GM18502 (cell line): ENCODE measurements at regions not wholly inside any gene's neighbourhood (a gene's known extent, or its start where the extent isn't known, plus 50 kb on each side); places are given as distances from the start of the nearest gene placed in this dataset.

Source experiments
- ATAC-seq: cut with Tn5 transposase; IDR thresholded peaks from one replicate; pipeline ENCODE4 v1.9.1; 2021; ENCODE audit warnings: mild to moderate bottlenecking; ENCODE audit not compliant: unreplicated experiment, poor library complexity

DNA sequence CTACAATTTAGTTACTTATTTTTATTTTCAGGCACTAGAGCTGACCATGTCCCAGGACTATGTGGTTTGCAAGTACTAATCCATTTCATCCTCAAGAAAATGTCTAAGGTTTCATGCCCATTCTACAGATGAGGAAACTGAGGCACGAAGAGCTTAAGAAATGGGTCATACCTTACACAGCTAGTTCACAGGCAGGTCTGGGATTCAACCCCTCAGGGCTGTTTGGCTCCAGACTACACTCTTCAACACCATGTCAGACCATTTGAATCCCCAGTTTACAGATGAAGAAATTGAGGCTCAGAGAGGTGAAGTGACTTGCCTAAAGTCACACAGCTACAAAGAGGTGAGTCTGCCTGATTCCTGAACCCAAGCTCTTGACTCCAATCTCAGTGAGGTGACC lies 144.1 kb downstream of the MIAT start:
- ATAC-seq = no peak

DNA sequence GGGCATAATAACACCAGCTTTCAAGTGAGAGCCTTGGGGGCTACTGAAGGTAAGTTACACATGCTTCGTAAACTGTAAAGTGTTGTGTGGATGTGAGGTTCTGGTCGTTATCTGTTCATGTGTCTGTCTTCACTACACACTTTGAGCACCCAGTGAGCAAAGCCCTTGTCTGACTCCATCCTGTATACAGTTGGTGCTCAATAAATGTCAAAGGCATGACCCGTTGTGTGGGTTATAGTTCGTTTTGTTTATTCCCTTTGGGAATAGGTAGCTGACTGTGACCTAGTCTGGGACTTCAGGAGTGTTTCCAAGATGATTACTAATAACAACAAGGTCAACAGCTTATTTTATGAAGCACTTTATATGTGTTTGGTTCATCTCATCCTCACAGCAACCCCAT lies 146.9 kb downstream of the MIAT start:
- no peak for ATAC-seq

DNA sequence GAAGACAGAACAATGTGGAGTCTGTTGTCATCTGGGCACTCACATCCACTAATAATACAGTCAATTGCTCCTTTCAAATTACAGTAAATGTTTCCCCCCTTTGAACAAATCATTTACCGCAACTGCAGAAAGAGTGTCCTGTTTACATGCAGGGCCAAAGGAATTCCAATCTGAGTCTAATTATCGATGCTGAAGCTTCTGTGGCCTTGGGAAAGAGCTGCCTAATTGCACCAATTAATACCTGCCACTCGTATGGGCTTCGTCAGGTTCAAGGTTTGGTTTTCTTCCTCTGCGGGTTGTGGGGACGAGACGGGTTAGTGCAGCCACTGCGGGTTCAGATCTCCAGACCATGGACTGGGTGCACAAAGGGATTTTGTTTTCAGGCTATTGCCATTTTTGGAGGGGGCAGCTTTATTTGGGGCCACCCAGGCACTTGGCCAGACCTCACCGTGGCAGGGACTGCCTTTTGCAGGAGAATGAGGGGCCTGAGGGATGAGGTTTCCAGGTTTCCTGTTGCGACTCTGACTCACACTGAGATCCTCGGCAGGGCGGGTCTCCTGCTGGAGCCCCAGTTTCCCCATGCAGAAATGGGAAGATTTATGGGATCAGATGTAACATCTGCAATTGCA lies 147.6 kb downstream of the MIAT start:
- ATAC-seq = no peak

DNA sequence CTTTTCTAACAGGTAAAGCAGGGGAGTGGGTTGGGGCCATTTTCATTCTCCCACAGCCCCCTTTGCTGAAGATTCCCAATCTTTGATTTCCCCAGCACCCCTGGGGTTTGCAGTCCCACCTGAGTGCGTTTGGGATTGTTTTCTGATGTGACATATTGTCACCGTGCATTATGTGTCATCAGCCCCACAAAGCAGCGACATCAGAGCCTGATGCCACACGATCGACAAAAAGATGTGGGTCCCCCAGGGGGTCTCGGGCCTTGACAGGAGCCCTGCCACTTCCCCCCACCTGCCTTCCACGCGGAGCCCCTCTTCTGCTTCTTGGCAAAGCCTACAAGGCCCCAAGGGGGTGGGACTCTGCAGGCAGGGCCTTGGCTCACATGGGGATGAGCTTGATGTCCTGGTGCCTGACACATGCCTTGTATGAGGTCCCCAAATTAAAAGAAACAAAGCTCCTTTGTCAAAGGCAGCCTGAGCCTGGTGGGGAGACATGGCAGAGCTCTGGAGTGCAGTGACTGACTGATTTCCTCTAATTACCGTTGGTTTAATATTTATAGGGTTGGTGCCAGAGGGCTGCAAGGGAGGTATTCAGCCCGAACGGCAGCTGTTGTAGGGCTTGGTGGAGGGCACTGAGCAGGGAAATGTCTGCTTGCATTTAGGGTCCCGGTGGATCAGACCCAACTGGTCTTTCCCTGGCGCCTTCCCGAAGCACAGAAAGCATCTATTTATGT lies 149.2 kb downstream of the MIAT start:
- no peak for ATAC-seq

DNA sequence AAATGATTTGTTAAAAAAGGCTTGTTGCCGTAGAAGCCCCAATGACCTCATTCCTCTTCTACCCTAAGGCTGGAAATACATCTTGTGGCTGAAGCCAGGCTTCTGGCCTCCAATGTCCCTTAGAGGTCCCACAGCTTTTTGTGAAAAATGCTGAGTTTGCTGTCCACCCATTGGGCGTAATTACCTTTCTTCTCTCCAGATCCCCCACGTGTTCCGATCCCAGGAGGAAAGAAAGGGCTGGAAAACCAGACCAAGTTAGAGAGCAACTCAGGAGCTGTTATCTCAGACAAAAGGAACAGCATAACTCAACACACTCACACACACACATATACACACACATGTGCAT lies 154.2 kb downstream of the MIAT start:
- ATAC-seq = no peak

DNA sequence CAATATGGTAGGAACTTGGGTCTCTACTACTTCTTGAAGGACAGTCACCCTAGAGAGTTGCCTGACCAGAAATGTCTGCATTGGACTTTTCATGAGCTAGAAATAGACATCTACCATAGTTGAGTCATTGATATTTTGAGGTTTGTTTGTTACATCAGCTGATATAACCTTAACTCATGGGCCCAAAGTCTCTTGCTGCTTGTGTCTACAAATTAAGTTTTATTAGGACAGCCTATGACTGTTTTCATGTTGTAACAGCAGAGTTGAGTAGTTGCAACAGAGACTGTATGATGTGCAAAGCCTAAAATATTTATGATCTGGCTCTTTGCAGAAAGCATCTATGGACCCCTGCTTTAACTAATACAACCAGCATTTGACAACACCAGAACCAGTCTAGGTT lies 155.3 kb downstream of the MIAT start:
- no peak for ATAC-seq

DNA sequence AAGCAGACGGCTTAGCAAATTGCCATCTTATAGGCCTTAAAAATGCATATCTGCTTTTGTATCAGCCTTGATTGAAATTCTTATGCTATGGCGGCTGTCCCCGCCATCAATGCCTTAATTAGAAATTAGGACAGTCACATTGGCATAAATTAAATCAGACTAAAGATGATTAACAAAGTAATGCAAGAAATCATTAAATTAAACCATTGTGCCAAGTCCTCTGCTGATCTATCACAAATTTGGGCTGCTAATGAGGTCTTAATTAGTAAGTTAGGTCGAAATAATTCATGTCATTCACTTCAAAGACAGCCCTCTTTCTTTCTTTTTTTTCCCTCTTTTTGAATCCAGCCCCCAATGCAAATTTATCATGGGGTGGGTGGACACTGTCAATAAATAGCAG lies 159.3 kb downstream of the MIAT start:
- ATAC-seq = no peak

DNA sequence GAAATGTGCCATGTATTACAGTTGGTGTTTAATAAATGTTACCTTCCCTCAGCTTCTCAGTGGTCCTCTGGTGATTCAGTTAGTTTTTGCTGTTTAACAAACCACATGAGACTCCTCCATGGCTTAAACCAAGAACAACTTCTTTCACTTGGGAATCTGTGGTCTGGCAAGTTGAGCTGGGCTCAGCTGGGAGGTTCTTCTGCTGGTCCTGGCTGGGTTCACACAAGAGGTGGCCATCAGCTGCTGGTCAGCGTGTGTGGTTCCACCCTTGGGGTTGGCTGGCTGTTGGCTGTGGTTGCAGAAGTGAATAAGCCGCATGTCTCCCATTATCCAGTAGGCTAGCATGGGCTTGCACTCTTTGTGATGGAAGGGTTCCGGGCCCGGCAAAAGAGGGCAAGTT lies 160.5 kb downstream of the MIAT start:
- no peak for ATAC-seq

DNA sequence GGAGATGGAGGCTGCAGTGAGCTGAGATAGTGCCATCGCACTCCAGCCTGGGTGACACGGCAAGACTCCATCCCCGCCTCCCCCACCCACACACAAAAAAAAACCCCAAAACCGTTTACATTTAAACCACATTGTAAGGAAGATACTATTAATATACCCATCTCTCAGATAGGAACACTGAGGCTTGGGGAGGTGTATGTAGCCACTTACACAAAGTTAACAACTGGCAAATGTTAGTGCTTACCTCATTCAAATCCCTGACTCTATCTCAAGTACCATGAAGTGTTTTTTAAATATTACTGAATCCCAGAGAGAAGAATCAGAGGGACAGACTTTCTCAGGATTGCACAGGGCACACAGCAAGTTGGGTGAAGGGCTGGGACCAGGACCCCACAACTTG lies 164.5 kb downstream of the MIAT start:
- no peak for ATAC-seq

DNA sequence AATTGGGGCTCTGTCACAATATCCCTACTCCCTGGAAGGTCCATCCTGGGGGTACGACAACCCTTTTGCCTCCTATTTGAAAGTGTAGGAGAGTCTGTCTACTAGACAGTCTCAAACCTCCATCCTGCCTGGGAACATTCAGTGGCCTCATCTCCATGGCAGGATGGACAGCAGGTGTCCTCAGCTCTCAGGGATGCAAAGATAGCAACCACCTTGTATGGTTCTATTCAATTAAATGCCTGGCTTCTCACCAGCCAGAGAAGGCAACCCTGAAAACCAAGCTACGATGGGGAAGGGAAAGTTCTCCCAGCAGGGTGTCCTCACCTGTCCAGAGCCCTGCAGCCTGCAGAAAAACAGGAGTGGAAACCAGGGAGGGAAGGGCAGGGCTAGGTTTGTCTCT lies 164.9 kb downstream of the MIAT start:
- ATAC-seq = no peak

DNA sequence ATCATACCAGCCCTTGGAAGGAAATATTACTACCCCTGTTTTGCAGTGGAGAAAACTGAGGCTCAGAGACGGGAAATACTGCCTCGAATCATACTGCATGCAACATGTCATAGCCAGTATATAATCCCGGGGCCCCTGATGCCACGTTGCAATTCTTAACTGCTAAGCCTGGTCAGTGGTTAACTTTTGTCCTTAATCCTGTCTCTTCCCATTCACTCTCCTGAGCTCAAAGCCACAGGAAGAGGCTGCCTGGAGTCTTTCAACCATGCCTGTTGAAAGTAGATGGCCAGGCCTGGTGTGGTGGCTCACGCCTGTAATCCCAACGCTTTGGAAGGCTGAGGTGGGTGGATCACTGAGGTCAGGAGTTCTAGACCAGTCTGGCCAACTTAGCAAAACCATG lies 166.6 kb downstream of the MIAT start:
- ATAC-seq = no peak

DNA sequence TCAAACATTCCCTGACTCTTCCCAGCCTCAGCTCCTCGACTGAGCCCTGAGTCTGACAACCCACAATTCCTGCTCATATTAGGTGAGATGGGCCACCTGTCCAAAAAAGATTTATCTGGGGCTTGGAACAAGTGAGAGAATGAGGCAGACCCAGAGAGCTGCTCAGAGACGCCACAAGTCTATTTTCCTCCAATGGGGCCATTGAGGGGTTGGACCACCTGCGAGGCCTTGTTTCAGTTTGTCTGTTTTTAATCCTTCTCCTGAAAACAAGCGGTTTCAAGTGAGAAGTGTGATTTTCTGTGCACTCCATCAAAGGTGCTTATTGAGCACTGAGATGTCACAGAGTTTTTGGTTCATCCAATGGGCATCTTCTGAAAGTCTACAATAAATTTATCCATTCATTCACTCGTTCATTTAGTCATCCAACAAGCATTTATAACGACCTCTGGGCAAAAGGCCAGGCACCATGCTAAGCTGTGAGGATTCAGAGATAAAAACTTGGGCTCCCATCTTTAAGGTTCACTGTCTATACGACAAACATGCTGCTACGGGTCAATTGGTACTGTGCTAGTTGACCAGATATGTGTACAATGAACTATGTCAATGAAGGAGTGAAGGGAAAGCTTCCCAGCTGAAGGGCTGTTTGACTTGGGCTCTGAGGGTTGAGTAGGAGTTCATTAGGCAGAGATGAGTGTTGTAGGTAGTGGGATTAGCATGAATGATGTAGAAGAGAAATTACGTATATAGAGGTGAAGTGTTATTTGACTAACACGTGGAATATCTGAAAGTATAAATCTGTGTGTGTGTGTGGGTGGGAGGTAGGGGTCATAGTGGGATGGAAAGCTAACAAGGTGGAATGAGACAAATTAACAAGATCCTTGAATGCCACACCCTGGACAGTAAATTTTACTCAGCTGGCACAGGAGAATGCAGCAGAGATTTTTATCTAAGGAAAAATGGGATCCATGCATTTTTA lies 168.9 kb downstream of the MIAT start:
- ATAC-seq = no peak

DNA sequence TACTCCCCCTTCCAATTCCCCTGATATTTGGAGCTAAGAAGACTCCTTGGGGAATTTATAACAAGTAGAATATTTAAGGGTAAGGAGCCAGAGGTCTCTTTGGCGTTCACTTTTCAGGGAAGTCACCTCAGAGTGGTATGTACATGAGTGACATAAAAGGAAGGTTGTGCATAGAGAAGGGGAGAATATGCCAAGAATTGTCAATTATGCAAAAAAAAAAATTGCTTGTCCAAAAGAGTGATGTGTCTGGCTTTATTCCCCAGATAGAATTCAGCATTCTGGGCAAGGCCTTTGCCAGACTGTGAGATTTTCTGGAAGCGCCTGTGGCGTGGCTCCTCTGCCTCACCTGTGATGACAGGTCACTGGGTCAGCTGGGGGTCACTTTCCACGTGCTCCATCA lies 170.2 kb downstream of the MIAT start:
- ATAC-seq = no peak

DNA sequence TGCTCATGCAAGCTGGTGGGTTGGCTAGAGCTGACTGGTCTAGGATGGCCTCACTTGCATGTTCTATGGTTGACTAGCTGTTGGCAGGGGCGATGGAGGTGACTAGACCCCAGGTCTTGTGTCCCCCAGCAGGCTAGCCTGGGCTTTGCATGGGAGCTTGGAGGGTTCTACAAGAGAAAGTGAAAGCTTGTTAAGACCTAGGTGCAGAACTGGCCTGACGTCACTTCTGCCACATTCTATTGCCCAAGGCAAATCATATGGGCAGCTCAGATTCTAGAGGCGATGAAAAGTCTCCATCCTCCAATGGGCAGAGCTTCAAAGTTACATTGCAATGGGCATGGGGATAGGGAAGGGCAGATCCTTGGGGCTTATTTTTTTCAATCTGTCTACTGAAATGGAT lies 170.9 kb downstream of the MIAT start:
- ATAC-seq = no peak

DNA sequence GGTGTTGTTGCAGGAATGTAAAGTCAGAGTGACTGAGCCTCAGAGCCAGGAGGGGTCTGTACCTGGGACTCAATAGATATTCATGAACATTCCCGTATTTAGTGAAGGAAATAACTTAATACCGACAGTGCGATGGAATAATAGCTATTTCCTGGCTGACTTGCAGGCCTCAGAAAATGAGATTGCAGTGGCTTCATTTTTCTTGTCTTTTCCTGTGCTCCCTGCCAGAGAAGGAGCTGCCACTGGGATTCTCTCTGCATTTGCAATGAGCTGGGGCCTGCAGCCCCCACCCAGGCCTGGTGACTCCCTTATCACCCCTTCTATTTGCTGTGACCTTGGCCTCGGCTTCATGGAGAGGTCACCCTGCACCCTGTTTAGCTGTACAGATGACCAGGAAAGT lies 173.4 kb downstream of the MIAT start:
- no peak for ATAC-seq

DNA sequence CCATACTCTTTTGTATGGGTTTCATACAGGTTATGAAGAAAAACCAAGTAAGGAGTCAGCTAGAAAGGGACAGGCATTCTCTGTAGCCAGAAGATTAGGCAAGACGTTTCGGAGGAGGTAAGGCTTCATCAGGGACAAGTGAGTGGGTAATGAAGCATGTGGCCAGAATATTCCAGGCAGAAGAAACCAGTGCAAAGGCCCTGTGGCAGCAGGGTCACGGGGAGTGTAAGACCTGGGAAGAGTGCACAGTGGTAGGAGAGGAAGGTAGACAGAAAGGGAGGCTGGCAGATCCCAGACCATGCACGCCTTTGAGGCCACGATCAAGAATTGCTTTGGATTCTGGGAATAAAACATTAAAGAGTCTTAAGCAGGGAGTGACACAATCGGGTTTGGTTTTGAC lies 177.6 kb downstream of the MIAT start:
- ATAC-seq = no peak

DNA sequence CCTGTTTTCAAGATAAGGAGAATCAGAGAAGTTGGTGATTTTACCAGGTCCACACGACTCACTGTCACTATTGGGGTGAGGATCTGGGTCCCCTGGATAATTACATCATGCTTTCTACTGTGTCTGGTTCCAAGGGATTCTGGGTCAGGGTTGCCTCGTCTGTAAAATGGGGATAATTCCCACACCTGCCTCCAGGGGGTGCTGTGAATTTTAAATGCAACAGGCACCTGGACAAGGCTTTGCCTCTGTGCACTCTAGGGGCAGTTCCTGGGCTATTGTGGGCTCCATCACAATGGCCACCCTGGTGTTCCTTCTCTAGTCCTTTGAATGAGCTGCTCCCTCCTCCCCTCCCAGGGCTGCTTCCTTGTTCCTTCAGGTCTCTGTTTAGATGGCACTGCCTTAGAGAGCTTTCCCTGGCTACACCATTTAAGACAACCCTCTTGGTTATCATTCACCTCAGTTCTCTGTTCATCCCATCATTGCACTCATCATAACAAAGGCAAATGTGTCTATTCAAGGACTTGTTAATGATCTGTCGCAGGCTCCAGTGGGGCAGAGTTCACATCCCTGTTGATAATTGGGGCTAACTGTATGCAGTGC lies 178.6 kb downstream of the MIAT start:
- no peak for ATAC-seq

DNA sequence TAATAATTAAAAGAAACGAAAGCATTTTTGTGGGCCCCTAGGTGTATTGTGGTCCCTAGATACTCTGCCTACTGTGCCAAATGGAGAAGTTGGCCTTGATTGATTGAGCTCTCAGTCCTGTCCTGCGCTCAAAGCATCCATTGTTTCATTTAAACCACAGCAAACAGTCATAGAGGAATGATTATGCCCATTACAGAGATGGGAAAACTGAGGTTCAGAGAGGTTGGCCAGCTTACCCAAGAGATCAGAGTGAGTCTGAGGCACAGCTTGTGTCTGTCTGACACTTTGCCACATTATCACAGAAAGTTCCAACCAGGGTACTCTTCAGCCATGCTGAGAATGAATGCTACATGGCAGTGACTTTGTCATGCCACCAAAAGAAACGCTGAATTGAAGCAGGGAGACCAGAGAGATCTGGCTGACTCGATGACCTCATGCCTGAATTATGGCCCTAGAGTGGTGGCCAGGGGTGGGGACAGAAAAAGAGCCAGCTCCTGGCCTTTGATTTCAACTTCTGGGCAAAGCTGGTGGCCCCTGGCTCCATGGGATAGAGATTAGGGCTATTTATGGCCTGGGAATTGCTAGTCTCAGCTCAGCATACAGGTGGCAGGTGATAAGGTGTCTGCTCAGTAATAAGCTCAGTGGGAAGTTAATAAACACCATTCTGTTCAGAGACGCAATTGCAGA lies 180.5 kb downstream of the MIAT start:
- no peak for ATAC-seq

DNA sequence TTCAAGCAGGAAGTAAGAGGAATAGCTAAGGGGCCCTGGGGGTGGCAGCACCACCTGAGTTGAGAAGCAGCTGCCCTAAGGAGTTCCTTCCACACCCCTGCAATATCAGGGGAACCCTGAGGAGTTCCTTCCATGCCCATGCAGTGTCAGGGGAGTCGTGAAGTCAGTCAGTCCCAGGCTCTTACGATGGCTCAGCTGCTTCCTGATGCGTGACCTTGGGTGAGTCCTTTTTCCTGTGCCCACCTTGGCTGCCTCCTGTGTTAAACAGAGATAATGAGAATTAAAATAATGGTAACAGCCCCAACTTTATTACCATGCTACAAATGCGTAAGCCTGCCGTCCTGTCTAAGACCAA lies 181.1 kb downstream of the MIAT start:
- no peak for ATAC-seq

DNA sequence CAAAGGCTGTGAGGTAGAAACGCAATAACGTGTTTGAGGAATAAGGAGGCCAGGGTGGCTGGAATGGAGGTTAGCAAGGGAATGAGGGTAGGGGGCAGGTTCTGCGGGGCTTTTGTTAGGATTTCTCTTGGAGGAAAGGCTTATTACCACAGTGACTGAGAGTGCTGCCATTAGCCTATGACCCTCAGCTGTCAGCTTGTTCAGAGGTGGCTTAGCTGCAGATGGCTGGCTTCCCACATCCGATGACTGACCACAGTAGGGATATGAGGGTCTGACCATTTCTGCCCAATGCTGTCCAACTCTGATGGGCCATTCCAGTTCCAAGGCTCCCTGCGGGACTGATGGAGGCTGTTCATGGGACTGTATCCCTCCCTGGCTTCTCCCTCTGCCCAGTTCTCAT lies 181.8 kb downstream of the MIAT start:
- no peak for ATAC-seq
